Neural cell (in vitro differentiated cells): ENCODE measurements at regions not wholly inside any gene's neighbourhood (a gene's known extent, or its start where the extent isn't known, plus 50 kb on each side); places are given as distances from the start of the nearest gene placed in this dataset.

Experiments used
- H2AFZ ChIP-seq: fragments of 200-600, 300-800 bp; sonication (generic), shearing (Covaris generic); 2 replicates; pipeline ENCODE4 v1.6.0; 2014; ENCODE audit warnings: low read depth, mild to moderate bottlenecking, antibody characterized with exemption, low read length, moderate library complexity
- H3F3A ChIP-seq: fragments of 200-600 bp; shearing (Covaris generic); 2 replicates; pipeline ENCODE4 v1.6.1; 2016; ENCODE audit warnings: mild to moderate bottlenecking, moderate library complexity, mixed read lengths, antibody characterized with exemption, low read length; ENCODE audit not compliant: insufficient read depth, poor library complexity, severe bottlenecking
- H3K27ac ChIP-seq: fragments of 200-600, 300-800 bp; sonication (generic), shearing (Covaris generic); 2 replicates; pipeline ENCODE4 v1.5.1; 2014; ENCODE audit warnings: mild to moderate bottlenecking, low read length, moderate library complexity
- H3K27me3 ChIP-seq: fragments of 300-800, 200-600 bp; sonication (generic), shearing (Covaris generic); 2 replicates; pipeline ENCODE4 v1.6.0; 2014; ENCODE audit warnings: mild to moderate bottlenecking, low read depth, low read length, moderate library complexity; ENCODE audit not compliant: insufficient read depth
- H3K36me3 ChIP-seq: fragments of 300-800, 200-600 bp; sonication (generic), shearing (Covaris generic); 2 replicates; pipeline ENCODE4 v1.5.1; 2014; ENCODE audit warnings: mild to moderate bottlenecking, antibody characterized with exemption, low read length, moderate library complexity; ENCODE audit not compliant: insufficient read depth
- H3K4me2 ChIP-seq: fragments of 300-800, 200-600 bp; sonication (generic), shearing (Covaris generic); 2 replicates; pipeline ENCODE4 v1.6.0; 2014; ENCODE audit warnings: mild to moderate bottlenecking, low read length
- H3K4me3 ChIP-seq: fragments of 300-800, 200-600 bp; sonication (generic), shearing (Covaris generic); 2 replicates; pipeline ENCODE4 v1.5.1; 2014; ENCODE audit warnings: mild to moderate bottlenecking, low read length, moderate library complexity
- H3K79me2 ChIP-seq: fragments of 200-600 bp; shearing (Covaris generic); replicated peaks from 2 replicates; pipeline ENCODE4 v1.6.0; 2014; ENCODE audit warnings: mild to moderate bottlenecking, low read length, moderate library complexity; ENCODE audit not compliant: insufficient read depth
- H3K9ac ChIP-seq: fragments of 300-800, 200-600 bp; sonication (generic), shearing (Covaris generic); 2 replicates; pipeline ENCODE4 v1.6.1; 2016; ENCODE audit warnings: mild to moderate bottlenecking, low read length, mixed read lengths
- H3K9me2 ChIP-seq: fragments of 200-600 bp; shearing (Covaris generic); 2 replicates; pipeline ENCODE4 v1.6.1; 2016; ENCODE audit warnings: mild to moderate bottlenecking, low read length, mixed read lengths; ENCODE audit not compliant: insufficient read depth
- H3K9me3 ChIP-seq: fragments of 200-600, 300-800 bp; sonication (generic), shearing (Covaris generic); 2 replicates; pipeline ENCODE4 v1.6.1; 2016; ENCODE audit warnings: mild to moderate bottlenecking, mixed run types, low read length, moderate library complexity, mixed read lengths
- H4K20me1 ChIP-seq: fragments of 200-600 bp; shearing (Covaris generic); 2 replicates; pipeline ENCODE4 v1.6.1; 2016; ENCODE audit warnings: mild to moderate bottlenecking, mixed run types; ENCODE audit not compliant: insufficient read depth
- EP300 ChIP-seq: fragments of 450-650 bp; conservative IDR thresholded peaks from 2 replicates; pipeline ENCODE4 v1.6.1; 2014; ENCODE audit warnings: antibody characterized with exemption, mild to moderate bottlenecking, moderate library complexity; ENCODE audit not compliant: poor library complexity, severe bottlenecking
- EZH2 ChIP-seq: fragments of 200-600, 300-800 bp; shearing (Covaris generic), sonication (generic); IDR thresholded peaks from 2 replicates; pipeline ENCODE4 v1.6.1; 2014; ENCODE audit warnings: antibody characterized with exemption, low read length, borderline replicate concordance, mild to moderate bottlenecking; ENCODE audit not compliant: insufficient read depth, poor library complexity, severe bottlenecking
- MXI1 ChIP-seq: fragments of 450-650 bp; conservative IDR thresholded peaks from 2 replicates; pipeline ENCODE4 v1.6.1; 2014; ENCODE audit warnings: antibody characterized with exemption, mild to moderate bottlenecking; ENCODE audit not compliant: poor library complexity, severe bottlenecking
- POLR2AphosphoS5 ChIP-seq: IDR thresholded peaks from 2 replicates; pipeline ENCODE4 v1.6.1; 2012
- RAD21 ChIP-seq: fragments of 450-650 bp; conservative IDR thresholded peaks from 2 replicates; pipeline ENCODE4 v1.6.1; 2014; ENCODE audit warnings: antibody characterized with exemption, mild to moderate bottlenecking, moderate library complexity
- SMC3 ChIP-seq: fragments of 450-650 bp; conservative IDR thresholded peaks from 2 replicates; pipeline ENCODE4 v1.6.1; 2014; ENCODE audit warnings: antibody characterized with exemption, mild to moderate bottlenecking, moderate library complexity; ENCODE audit not compliant: poor library complexity
- TAF1 ChIP-seq: IDR thresholded peaks from 2 replicates; pipeline ENCODE4 v1.6.1; 2012; ENCODE audit warnings: low read depth
- TF ChIP-seq, protein P1 (sequence below): IDR thresholded peaks from 2 replicates; pipeline ENCODE4 v1.6.1; 2012; ENCODE audit warnings: borderline replicate concordance
- TF ChIP-seq, protein P2 (sequence below): fragments of 450-650 bp; IDR thresholded peaks from 2 replicates; pipeline ENCODE4 v1.5.1; 2014; ENCODE audit warnings: antibody characterized with exemption, mild to moderate bottlenecking, moderate library complexity; ENCODE audit not compliant: poor library complexity, severe bottlenecking

DNA sequence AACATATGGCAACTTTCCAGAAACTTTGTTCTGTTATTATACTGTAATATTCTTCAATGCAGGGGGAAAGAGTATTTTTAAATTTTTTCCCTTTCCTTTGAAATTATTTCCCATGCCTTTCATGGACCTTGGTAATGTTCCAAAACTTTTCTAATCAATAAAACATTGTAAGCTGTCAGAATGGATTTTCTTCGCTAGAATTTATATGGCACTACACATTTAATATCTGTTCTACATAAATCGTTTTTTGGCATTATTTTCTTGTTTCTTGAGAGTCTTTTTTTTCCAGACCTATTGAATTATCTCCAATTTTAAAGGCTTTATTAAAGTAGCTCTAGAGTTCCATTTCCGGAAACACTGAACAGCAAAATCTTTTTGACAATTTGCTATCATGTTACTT is 249.0 kb downstream of the TMEM167A start:
- no peaks in the 10 kb centered on the region for H3K27me3 ChIP-seq
- no peak overlapping the region for H3K4me3 ChIP-seq
- H3F3A ChIP-seq = no peaks in the 10 kb centered on the region
- H3K36me3 ChIP-seq = no peaks in the 10 kb centered on the region
- no peak for TF ChIP-seq EZH2
- no peak for TF ChIP-seq RAD21
- no peak for TF ChIP-seq SMC3
- TF ChIP-seq, protein P1, sequence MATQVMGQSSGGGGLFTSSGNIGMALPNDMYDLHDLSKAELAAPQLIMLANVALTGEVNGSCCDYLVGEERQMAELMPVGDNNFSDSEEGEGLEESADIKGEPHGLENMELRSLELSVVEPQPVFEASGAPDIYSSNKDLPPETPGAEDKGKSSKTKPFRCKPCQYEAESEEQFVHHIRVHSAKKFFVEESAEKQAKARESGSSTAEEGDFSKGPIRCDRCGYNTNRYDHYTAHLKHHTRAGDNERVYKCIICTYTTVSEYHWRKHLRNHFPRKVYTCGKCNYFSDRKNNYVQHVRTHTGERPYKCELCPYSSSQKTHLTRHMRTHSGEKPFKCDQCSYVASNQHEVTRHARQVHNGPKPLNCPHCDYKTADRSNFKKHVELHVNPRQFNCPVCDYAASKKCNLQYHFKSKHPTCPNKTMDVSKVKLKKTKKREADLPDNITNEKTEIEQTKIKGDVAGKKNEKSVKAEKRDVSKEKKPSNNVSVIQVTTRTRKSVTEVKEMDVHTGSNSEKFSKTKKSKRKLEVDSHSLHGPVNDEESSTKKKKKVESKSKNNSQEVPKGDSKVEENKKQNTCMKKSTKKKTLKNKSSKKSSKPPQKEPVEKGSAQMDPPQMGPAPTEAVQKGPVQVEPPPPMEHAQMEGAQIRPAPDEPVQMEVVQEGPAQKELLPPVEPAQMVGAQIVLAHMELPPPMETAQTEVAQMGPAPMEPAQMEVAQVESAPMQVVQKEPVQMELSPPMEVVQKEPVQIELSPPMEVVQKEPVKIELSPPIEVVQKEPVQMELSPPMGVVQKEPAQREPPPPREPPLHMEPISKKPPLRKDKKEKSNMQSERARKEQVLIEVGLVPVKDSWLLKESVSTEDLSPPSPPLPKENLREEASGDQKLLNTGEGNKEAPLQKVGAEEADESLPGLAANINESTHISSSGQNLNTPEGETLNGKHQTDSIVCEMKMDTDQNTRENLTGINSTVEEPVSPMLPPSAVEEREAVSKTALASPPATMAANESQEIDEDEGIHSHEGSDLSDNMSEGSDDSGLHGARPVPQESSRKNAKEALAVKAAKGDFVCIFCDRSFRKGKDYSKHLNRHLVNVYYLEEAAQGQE = no peak
- no peak for TF ChIP-seq TAF1
- TF ChIP-seq EP300 = no peak
- TF ChIP-seq MXI1 = no peak
- H3K4me2 ChIP-seq = no peak overlapping the region
- H3K79me2 ChIP-seq = no peaks in the 10 kb centered on the region
- H2AFZ ChIP-seq = no peak overlapping the region
- H3K9me3 ChIP-seq = no peaks in the 10 kb centered on the region
- no peak overlapping the region for H3K27ac ChIP-seq
- H3K9ac ChIP-seq = no peak overlapping the region
- H3K9me2 ChIP-seq = no peaks in the 10 kb centered on the region
- no peaks in the 10 kb centered on the region for H4K20me1 ChIP-seq

DNA sequence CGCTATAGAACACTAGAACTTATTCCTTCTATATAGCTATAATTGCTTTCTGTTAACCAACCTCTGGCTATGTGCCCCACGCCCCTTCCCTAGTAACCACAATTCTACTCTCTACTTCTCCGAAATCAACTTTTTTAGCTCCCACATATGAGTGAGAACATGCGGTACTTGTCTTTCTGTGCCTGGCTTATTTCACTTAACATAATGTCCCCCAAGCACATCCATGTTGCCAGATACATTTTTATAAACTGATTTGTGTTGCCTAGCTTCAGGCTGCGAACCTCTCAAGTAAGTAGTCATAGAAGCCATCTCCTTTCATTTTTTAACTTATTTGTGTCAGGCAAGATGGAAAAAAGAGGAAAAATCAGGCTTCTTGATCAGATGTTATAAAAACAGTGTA is 249.5 kb downstream of the TMEM167A start:
- Histone ChIP-seq H3K27me3 (no peaks in the 10 kb centered on the region), H2AFZ (no peak overlapping the region), H3K27ac (no peak overlapping the region), H3K9me2 (no peaks in the 10 kb centered on the region), H3K36me3 (no peaks in the 10 kb centered on the region), H3K9me3 (no peaks in the 10 kb centered on the region), H3F3A (no peaks in the 10 kb centered on the region), H3K4me2 (no peak overlapping the region), H4K20me1 (no peaks in the 10 kb centered on the region), H3K9ac (no peak overlapping the region), H3K79me2 (no peaks in the 10 kb centered on the region), H3K4me3 (no peak overlapping the region)
- TF ChIP-seq, protein P1 = no peak
- no peak for TF ChIP-seq EZH2
- TF ChIP-seq, protein P2, sequence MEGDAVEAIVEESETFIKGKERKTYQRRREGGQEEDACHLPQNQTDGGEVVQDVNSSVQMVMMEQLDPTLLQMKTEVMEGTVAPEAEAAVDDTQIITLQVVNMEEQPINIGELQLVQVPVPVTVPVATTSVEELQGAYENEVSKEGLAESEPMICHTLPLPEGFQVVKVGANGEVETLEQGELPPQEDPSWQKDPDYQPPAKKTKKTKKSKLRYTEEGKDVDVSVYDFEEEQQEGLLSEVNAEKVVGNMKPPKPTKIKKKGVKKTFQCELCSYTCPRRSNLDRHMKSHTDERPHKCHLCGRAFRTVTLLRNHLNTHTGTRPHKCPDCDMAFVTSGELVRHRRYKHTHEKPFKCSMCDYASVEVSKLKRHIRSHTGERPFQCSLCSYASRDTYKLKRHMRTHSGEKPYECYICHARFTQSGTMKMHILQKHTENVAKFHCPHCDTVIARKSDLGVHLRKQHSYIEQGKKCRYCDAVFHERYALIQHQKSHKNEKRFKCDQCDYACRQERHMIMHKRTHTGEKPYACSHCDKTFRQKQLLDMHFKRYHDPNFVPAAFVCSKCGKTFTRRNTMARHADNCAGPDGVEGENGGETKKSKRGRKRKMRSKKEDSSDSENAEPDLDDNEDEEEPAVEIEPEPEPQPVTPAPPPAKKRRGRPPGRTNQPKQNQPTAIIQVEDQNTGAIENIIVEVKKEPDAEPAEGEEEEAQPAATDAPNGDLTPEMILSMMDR = no peak
- no peak for TF ChIP-seq RAD21
- no peak for TF ChIP-seq POLR2AphosphoS5
- no peak for TF ChIP-seq MXI1
